22Rv1 (cell line): ENCODE measurements at regions not wholly inside any gene's neighbourhood (a gene's known extent, or its start where the extent isn't known, plus 50 kb on each side); places are given as distances from the start of the nearest gene placed in this dataset.
"Not testable (repeated sequence)": the region's sequence is repeated elsewhere in the genome, so short reads cannot be mapped to it uniquely, and the experiment has no call there.

Experiments used
- H3K27ac ChIP-seq: fragments of 450-650 bp; 2 replicates; pipeline ENCODE4 v1.5.1; 2017
- CTCF ChIP-seq: fragments of 450-650 bp; IDR thresholded peaks from 2 replicates; pipeline ENCODE4 v1.5.1; 2017; ENCODE audit warnings: mild to moderate bottlenecking
- ZFX ChIP-seq: fragments of 450-650 bp; IDR thresholded peaks from 2 replicates; pipeline ENCODE4 v1.6.1; 2017; ENCODE audit warnings: antibody characterized with exemption, borderline replicate concordance

DNA sequence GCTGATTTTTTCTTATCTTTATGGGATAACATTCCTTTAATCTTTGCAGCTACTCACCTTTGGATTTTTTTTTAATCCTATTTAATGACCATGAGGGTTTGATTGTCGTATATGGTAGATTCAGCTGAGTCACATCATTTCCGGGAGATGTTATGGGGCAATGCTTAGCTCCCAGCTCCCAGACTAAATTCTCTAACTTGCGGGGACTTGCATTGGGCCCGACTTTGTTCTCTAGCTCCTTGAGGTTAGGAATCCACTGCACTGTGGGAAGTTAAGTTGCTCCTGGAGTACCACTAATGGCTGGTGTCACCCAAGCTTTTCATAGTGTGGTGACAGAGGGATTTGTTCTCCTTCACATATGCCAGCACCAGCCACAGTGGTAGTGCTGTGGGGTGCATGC is 287.4 kb downstream of the TECRL start:
- TF ChIP-seq CTCF (no peak), ZFX (no peak)
- no peak overlapping the region for H3K27ac ChIP-seq

DNA sequence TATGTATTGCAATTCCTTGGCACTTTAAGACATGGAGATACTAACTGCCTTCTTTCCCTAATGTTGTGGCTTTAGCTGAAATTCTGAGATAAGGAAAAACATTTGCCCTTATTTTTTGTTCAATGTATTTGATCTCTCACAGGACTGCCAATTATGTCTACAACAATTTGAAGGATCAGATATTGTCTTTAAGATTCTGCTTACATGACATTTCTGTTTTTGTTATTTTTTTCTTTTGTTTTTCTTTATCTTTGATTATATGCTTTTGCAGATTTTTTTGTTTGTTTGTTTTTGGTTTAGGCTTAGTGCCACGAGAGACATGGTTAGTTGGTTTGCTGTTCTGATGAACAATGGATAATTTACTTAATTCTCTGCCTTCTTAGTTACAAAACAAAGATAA is 303.3 kb downstream of the TECRL start:
- peak overlapping the region; percentile 26; the same call in 1 of the 2 replicates for H3K27ac ChIP-seq
- no peak for TF ChIP-seq ZFX
- TF ChIP-seq CTCF = no peak

DNA sequence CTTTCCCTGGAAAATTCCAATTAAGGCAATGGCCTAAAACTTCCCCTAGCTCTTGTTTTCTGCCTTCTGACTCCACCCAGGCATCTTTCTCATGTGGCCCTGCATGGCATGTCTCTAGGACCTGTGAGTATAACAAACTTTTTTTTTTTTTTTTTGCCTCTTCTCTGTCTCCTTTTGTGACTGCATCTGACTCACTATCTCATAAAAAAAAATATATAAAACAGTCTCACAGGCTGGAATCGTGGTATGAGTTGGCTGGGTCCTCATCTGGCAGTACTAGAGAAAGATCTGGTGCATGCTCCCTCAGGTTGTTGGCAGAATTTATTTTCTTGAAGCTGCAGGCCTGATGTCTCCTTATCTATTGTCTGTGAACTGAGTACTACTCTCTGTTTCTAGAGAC is 313.9 kb downstream of the TECRL start:
- TF ChIP-seq CTCF (no peak), ZFX (no peak)
- H3K27ac ChIP-seq = no peak overlapping the region

DNA sequence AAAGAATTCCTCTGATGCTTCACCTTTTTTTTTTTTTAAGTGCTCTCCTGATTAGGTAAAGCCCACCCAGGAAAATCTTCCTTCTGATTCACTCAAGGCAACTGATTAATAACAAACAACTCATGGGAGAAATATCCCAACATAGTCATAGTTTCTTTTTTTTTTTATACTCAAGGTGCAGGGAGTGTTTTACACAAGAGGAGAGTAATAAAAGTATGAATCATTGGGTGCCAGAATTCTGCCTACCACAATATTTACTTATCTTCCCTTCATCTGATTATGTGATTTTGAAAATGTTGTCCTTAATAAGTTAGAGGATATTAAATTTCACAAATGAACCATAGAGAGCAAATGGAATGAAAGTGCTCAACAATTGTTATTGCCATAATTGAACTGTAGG is 329.9 kb downstream of the TECRL start:
- H3K27ac ChIP-seq = no peak overlapping the region
- TF ChIP-seq CTCF = no peak
- TF ChIP-seq ZFX = no peak

DNA sequence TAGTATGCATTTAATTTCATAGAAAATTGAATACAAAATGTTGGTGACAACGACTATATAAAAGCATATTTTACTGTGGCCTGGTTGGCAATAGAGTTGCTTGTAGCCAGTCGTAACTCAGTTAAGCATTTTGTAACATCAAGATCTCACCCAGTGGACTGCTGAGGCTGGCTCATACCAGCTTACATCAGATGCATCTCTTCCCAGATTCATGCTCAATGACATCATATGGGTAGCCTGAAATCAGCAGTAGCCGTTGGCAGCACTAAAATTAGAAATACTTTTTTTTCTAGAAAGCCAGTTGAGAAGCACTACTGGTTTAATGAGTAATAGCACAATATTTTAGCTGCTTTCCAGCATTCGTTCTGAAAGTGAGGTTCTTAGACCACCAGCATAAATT is 341.2 kb downstream of the TECRL start:
- TF ChIP-seq CTCF (no peak), ZFX (no peak)
- no peak overlapping the region for H3K27ac ChIP-seq

DNA sequence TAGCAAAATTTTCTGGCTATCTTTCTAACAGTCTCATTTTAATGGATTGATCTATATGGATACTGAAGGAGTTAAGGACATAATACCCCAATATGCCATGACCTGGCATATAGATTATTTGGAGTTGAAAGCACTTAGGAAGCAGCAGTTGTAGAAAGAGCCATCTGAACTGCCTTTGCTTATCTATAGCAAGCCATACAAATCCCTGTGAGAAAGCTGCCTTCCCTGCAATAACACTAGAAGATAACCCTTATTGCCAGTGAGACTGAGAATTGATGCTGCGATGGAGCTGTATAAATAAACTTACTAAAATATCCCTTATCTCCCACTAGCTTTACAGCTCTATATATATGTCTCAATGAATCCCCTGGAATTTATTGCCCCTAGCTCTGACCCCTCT is 346.3 kb downstream of the TECRL start:
- no peak for TF ChIP-seq ZFX
- no peak for TF ChIP-seq CTCF
- no peak overlapping the region for H3K27ac ChIP-seq

GRCh38 chr4:64037033-64037432 is 372.2 kb downstream of the TECRL start:
- H3K27ac ChIP-seq = not testable (repeated sequence)

- TF ChIP-seq ZFX (no peak), CTCF (no peak)
Measured at GRCh38 chr4:64022560-64022959, 386.7 kb downstream of the TECRL start.

More at GRCh38 chr4:64022560-64022959, 386.7 kb downstream of the TECRL start:
- H3K27ac ChIP-seq = no peak overlapping the region
